Smooth muscle cell (in vitro differentiated cells): ENCODE measurements at regions not wholly inside any gene's neighbourhood (a gene's known extent, or its start where the extent isn't known, plus 50 kb on each side); places are given as distances from the start of the nearest gene placed in this dataset.

ENCODE experiments used
- DNase-seq: peaks from one replicate; lab custom pipeline; 2025; ENCODE audit not compliant: unreplicated experiment; lab: John Stamatoyannopoulos, UW
- H2AFZ ChIP-seq: fragments of 200-600 bp; sonication (generic); 2 replicates; pipeline ENCODE4 v1.6.0; 2016; ENCODE audit warnings: antibody characterized with exemption, low read depth, mild to moderate bottlenecking
- H3F3A ChIP-seq: fragments of 200-600 bp; sonication (generic); 2 replicates; pipeline ENCODE4 v1.6.0; 2017; ENCODE audit warnings: antibody characterized with exemption, low read depth
- H3K27ac ChIP-seq: fragments of 200-600 bp; sonication (generic); 2 replicates; pipeline ENCODE4 v1.5.1; 2016; ENCODE audit warnings: low read depth, mild to moderate bottlenecking
- H3K27me3 ChIP-seq: fragments of 200-600 bp; sonication (generic); 2 replicates; pipeline ENCODE4 v1.6.1; 2016; ENCODE audit warnings: low read depth, mild to moderate bottlenecking
- H3K36me3 ChIP-seq: fragments of 200-600 bp; sonication (generic); 2 replicates; pipeline ENCODE4 v1.5.1; 2016; ENCODE audit warnings: low read depth
- H3K4me1 ChIP-seq: fragments of 200-600 bp; sonication (generic); 2 replicates; pipeline ENCODE4 v1.5.1; 2016; ENCODE audit warnings: low read depth
- H3K4me2 ChIP-seq: fragments of 200-600 bp; sonication (generic); 2 replicates; pipeline ENCODE4 v1.6.0; 2016; ENCODE audit warnings: mild to moderate bottlenecking
- H3K4me3 ChIP-seq: fragments of 200-600 bp; sonication (generic); 2 replicates; pipeline ENCODE4 v1.5.1; 2016; ENCODE audit warnings: mild to moderate bottlenecking
- H3K79me2 ChIP-seq: fragments of 200-600 bp; sonication (generic); 2 replicates; pipeline ENCODE4 v1.6.0; 2016; ENCODE audit warnings: low read depth, mild to moderate bottlenecking
- H3K9ac ChIP-seq: fragments of 200-600 bp; sonication (generic); 2 replicates; pipeline ENCODE4 v1.6.0; 2016; ENCODE audit warnings: low read depth
- H3K9me3 ChIP-seq: fragments of 200-600 bp; sonication (generic); replicated peaks from 2 replicates; pipeline ENCODE4 v1.5.1; 2016; ENCODE audit warnings: low read depth
- H4K20me1 ChIP-seq: fragments of 200-600 bp; sonication (generic); 2 replicates; pipeline ENCODE4 v1.6.0; 2016; ENCODE audit warnings: low read depth
- CTCF ChIP-seq: fragments of 200-600 bp; sonication (generic); IDR thresholded peaks from 2 replicates; pipeline ENCODE4 v1.5.1; 2017; ENCODE audit warnings: borderline replicate concordance, mild to moderate bottlenecking, antibody characterized with exemption; ENCODE audit not compliant: insufficient read depth, poor library complexity, severe bottlenecking
- WGBS: methylation state at CpG from one replicate; pipeline ENCODE4 v1.1.7; 2016; ENCODE audit warnings: low lambda C conversion rate; 5-methylcytosine and 5-hydroxymethylcytosine counted together

- no peak overlapping the region for H3K4me2 ChIP-seq
These were observed 295.4 kb upstream of the USP25 start for GRCh38 chr21:15434163-15434905.

GRCh38 chr21:15436031-15436430 is 293.8 kb upstream of the USP25 start:
- no peaks in the 10 kb centered on the region for H3K9me3 ChIP-seq
- H3K4me2 ChIP-seq, result no peak overlapping the region

More at GRCh38 chr21:15434163-15434905, 295.4 kb upstream of the USP25 start:
- no peak overlapping the region for H3K4me3 ChIP-seq
- no peaks in the 10 kb centered on the region for H3K9me3 ChIP-seq
- peaks cover 28% of the 10 kb centered on the region for H3K4me1 ChIP-seq
- no peaks in the 10 kb centered on the region for H3F3A ChIP-seq
- no peak overlapping the region for H3K9ac ChIP-seq
- DNase-seq, result no peak
- 74% methylated on average over 2 of the region's 2 CpGs for WGBS
- no peaks in the 10 kb centered on the region for H3K79me2 ChIP-seq
- H3K36me3 ChIP-seq, result no peaks in the 10 kb centered on the region
- TF ChIP-seq CTCF, result no peak
- no peak overlapping the region for H2AFZ ChIP-seq
- no peaks in the 10 kb centered on the region for H4K20me1 ChIP-seq
- H3K27ac ChIP-seq, result no peak overlapping the region
- H3K27me3 ChIP-seq, result no peaks in the 10 kb centered on the region

GRCh38 chr21:15437883-15438282 is 291.9 kb upstream of the USP25 start:
- DNase-seq, result no peak
- H3F3A ChIP-seq, result no peaks in the 10 kb centered on the region
- 39% methylated on average over 2 of the region's 2 CpGs for WGBS

More at GRCh38 chr21:15436031-15436430, 293.8 kb upstream of the USP25 start:
- no peak for DNase-seq
- no peaks in the 10 kb centered on the region for H3K36me3 ChIP-seq
- TF ChIP-seq CTCF, result no peak
- no peak overlapping the region for H2AFZ ChIP-seq
- no peaks in the 10 kb centered on the region for H3F3A ChIP-seq
- no peak overlapping the region for H3K27ac ChIP-seq
- 94% methylated on average over 1 of the region's 1 CpG for WGBS
- no peak overlapping the region for H3K4me3 ChIP-seq
- no peaks in the 10 kb centered on the region for H4K20me1 ChIP-seq
- H3K79me2 ChIP-seq, result no peaks in the 10 kb centered on the region
- H3K27me3 ChIP-seq, result no peaks in the 10 kb centered on the region
- H3K4me1 ChIP-seq, result peaks cover 38% of the 10 kb centered on the region
- no peak overlapping the region for H3K9ac ChIP-seq

More at GRCh38 chr21:15437883-15438282, 291.9 kb upstream of the USP25 start:
- no peaks in the 10 kb centered on the region for H3K79me2 ChIP-seq
- no peaks in the 10 kb centered on the region for H3K27me3 ChIP-seq
- H3K27ac ChIP-seq, result no peak overlapping the region
- no peak for TF ChIP-seq CTCF
- H3K36me3 ChIP-seq, result no peaks in the 10 kb centered on the region
- H3K4me3 ChIP-seq, result no peak overlapping the region
- no peak overlapping the region for H2AFZ ChIP-seq
- H4K20me1 ChIP-seq, result no peaks in the 10 kb centered on the region
- no peak overlapping the region for H3K9ac ChIP-seq
- peaks cover 35% of the 10 kb centered on the region for H3K4me1 ChIP-seq
- H3K9me3 ChIP-seq, result no peaks in the 10 kb centered on the region
- no peak overlapping the region for H3K4me2 ChIP-seq
